Activated CD4-positive, alpha-beta T cell treated with anti-CD3 and anti-CD28 coated beads, Interleukin-2, amount 50 U/mL, for 48 hours (primary cell): ENCODE measurements at regions not wholly inside any gene's neighbourhood (a gene's known extent, or its start where the extent isn't known, plus 50 kb on each side); places are given as distances from the start of the nearest gene placed in this dataset.

Source experiments
- DNase-seq, 2 experiments: peaks; one replicate each; pipeline ENCODE4 v3.0.0-alpha.2; 2020

- DNase-seq: no peak
Observed at GRCh38 chr12:124426594-124427555, 132.0 kb downstream of the RFLNA start.

GRCh38 chr12:124425667-124426066, 130.8 kb downstream of the RFLNA start:
- no peak for DNase-seq

- DNase-seq: no peak
Observed at GRCh38 chr12:124424516-124424905, 129.6 kb downstream of the RFLNA start.

GRCh38 chr12:124423761-124424515, 129.0 kb downstream of the RFLNA start:
- DNase-seq: no peak

- no peak for DNase-seq
Observed at GRCh38 chr12:124422570-124423523, 128.0 kb downstream of the RFLNA start.

GRCh38 chr12:124422142-124422569, 127.3 kb downstream of the RFLNA start:
- DNase-seq: no peak

- no peak for DNase-seq
Observed at GRCh38 chr12:124420996-124421674, 126.2 kb downstream of the RFLNA start.

GRCh38 chr12:124420041-124420995, 125.4 kb downstream of the RFLNA start:
- no peak for DNase-seq

- DNase-seq: no peak
Observed at GRCh38 chr12:124419292-124420040, 124.6 kb downstream of the RFLNA start.

GRCh38 chr12:124418791-124419190, 123.9 kb downstream of the RFLNA start:
- DNase-seq: no peak

GRCh38 chr12:124418156-124418555, 123.3 kb downstream of the RFLNA start:
- no peak for DNase-seq

GRCh38 chr12:124416516-124417395, 121.9 kb downstream of the RFLNA start:
- no peak for DNase-seq

- DNase-seq: no peak
Observed at GRCh38 chr12:124415064-124415463, 120.2 kb downstream of the RFLNA start.

- no peak for DNase-seq
Observed at GRCh38 chr12:124413915-124414314, 119.0 kb downstream of the RFLNA start.

- DNase-seq: no peak
Observed at GRCh38 chr12:124413401-124413800, 118.5 kb downstream of the RFLNA start.

- no peak for DNase-seq
Observed at GRCh38 chr12:124412646-124413015, 117.7 kb downstream of the RFLNA start.

GRCh38 chr12:124411953-124412645, 117.2 kb downstream of the RFLNA start:
- no peak for DNase-seq

- DNase-seq: no peak
Observed at GRCh38 chr12:124411281-124411878, 116.5 kb downstream of the RFLNA start.
